ENCODE measurements at regions not wholly inside any gene's neighbourhood (a gene's known extent, or its start where the extent isn't known, plus 50 kb on each side); places are given as distances from the start of the nearest gene placed in this dataset.
"Not testable (repeated sequence)": the region's sequence is repeated elsewhere in the genome, so short reads cannot be mapped to it uniquely, and the experiment has no call there.

- Mint-ChIP-seq H3K4me1 (no peaks in the 10 kb centered on the region), H3K27ac (no peak overlapping the region), H3K27me3 (no peaks in the 10 kb centered on the region), H3K4me3 (no peak overlapping the region), H3K36me3 (ENCODE audit: low read depth) (no peaks in the 10 kb centered on the region), H3K9me3 (no peaks in the 10 kb centered on the region)
- CTCF ChIA-PET = no interaction called here
- DNase-seq (no peak), ATAC-seq (ENCODE audit: low read depth) (no peak)
- TF ChIP-seq CTCF (IDR thresholded peaks at IDR 0.05) = no peak
- intact Hi-C loops (cut with micrococcal nuclease) = no loop called here
- POLR2A ChIA-PET = no interaction called here
Measured at GRCh38 chr9:81071108-81071507, 618.2 kb downstream of the TLE1 start.

GRCh38 chr9:81070689-81071088, 618.7 kb downstream of the TLE1 start:
- no peaks in the 10 kb centered on the region for H3K27me3 Mint-ChIP-seq
- ChIA-PET CTCF (no interaction called here), POLR2A (no interaction called here)
- intact Hi-C loops (cut with micrococcal nuclease) = no loop called here
- no peaks in the 10 kb centered on the region for H3K9me3 Mint-ChIP-seq
- DNase-seq (no peak), ATAC-seq (ENCODE audit: low read depth) (no peak)
- no peaks in the 10 kb centered on the region for H3K36me3 Mint-ChIP-seq (ENCODE audit: low read depth)
- H3K27ac Mint-ChIP-seq = no peak overlapping the region
- TF ChIP-seq CTCF (IDR thresholded peaks at IDR 0.05) = no peak
- no peaks in the 10 kb centered on the region for H3K4me1 Mint-ChIP-seq
- no peak overlapping the region for H3K4me3 Mint-ChIP-seq

GRCh38 chr9:81069923-81070322, 619.4 kb downstream of the TLE1 start:
- Mint-ChIP-seq H3K9me3 (no peaks in the 10 kb centered on the region), H3K36me3 (ENCODE audit: low read depth) (no peaks in the 10 kb centered on the region), H3K4me3 (no peak overlapping the region), H3K27ac (no peak overlapping the region), H3K4me1 (no peaks in the 10 kb centered on the region), H3K27me3 (no peaks in the 10 kb centered on the region)
- ChIA-PET POLR2A (no interaction called here), CTCF (no interaction called here)
- DNase-seq = no peak
- no peak for ATAC-seq (ENCODE audit: low read depth)
- intact Hi-C loops (cut with micrococcal nuclease) = no loop called here
- TF ChIP-seq CTCF (IDR thresholded peaks at IDR 0.05) = no peak

GRCh38 chr9:81069038-81069795, 620.1 kb downstream of the TLE1 start:
- H3K36me3 Mint-ChIP-seq (ENCODE audit: low read depth) = no peaks in the 10 kb centered on the region
- H3K4me1 Mint-ChIP-seq = no peaks in the 10 kb centered on the region
- CTCF ChIA-PET = no interaction called here
- H3K27ac Mint-ChIP-seq = no peak overlapping the region
- no peaks in the 10 kb centered on the region for H3K27me3 Mint-ChIP-seq
- no peak overlapping the region for H3K4me3 Mint-ChIP-seq
- DNase-seq (no peak), ATAC-seq (ENCODE audit: low read depth) (no peak)
- intact Hi-C loops (cut with micrococcal nuclease) = no loop called here
- POLR2A ChIA-PET = no interaction called here
- H3K9me3 Mint-ChIP-seq = no peaks in the 10 kb centered on the region
- TF ChIP-seq CTCF (IDR thresholded peaks at IDR 0.05) = no peak

- H3K4me3 Mint-ChIP-seq; H3K36me3 Mint-ChIP-seq (ENCODE audit: low read depth); H3K27me3 Mint-ChIP-seq; H3K27ac Mint-ChIP-seq; POLR2A ChIA-PET; DNase-seq; H3K4me1 Mint-ChIP-seq; ATAC-seq (ENCODE audit: low read depth); H3K9me3 Mint-ChIP-seq; CTCF ChIA-PET; intact Hi-C loops (cut with micrococcal nuclease): not testable (repeated sequence)
Measured at GRCh38 chr9:81062995-81063394, 626.4 kb downstream of the TLE1 start.

GRCh38 chr9:81058782-81059181, 630.6 kb downstream of the TLE1 start:
- POLR2A ChIA-PET = no interaction called here
- no peak for TF ChIP-seq CTCF (IDR thresholded peaks at IDR 0.05)
- CTCF ChIA-PET = no interaction called here
- no peak for ATAC-seq (ENCODE audit: low read depth)
- no peak for DNase-seq
- no peaks in the 10 kb centered on the region for H3K4me1 Mint-ChIP-seq
- intact Hi-C loops (cut with micrococcal nuclease) = no loop called here
- H3K9me3 Mint-ChIP-seq = peaks cover 8% of the 10 kb centered on the region
- H3K36me3 Mint-ChIP-seq (ENCODE audit: low read depth) = no peaks in the 10 kb centered on the region
- H3K27ac Mint-ChIP-seq = no peak overlapping the region
- no peaks in the 10 kb centered on the region for H3K27me3 Mint-ChIP-seq
- no peak overlapping the region for H3K4me3 Mint-ChIP-seq

Data from activated B cell treated with CpG ODN at 0.5 μM for 24 hours (primary cell).